Nephron progenitor cell (in vitro differentiated cells): ENCODE measurements at regions not wholly inside any gene's neighbourhood (a gene's known extent, or its start where the extent isn't known, plus 50 kb on each side); places are given as distances from the start of the nearest gene placed in this dataset.
A peak's percentile ranks its signal among the peaks of the same experiment; 100 is the strongest.

Experiments used
- DNase-seq: peaks from one replicate; pipeline ENCODE4 v3.0.0; 2021
- H3K27ac Mint-ChIP-seq: 2 replicates; pipeline ENCODE4 v1.8.0; 2021; ENCODE audit warnings: mild to moderate bottlenecking, moderate library complexity, mixed read lengths
- H3K27me3 Mint-ChIP-seq: 2 replicates; pipeline ENCODE4 v1.8.0; 2021; ENCODE audit warnings: mild to moderate bottlenecking, low read depth, mixed read lengths; ENCODE audit not compliant: poor library complexity
- H3K36me3 Mint-ChIP-seq: 2 replicates; pipeline ENCODE4 v1.8.0; 2021; ENCODE audit warnings: low read depth, mixed read lengths
- H3K4me1 Mint-ChIP-seq: 2 replicates; pipeline ENCODE4 v1.8.0; 2021; ENCODE audit warnings: mixed read lengths
- H3K4me3 Mint-ChIP-seq: 2 replicates; pipeline ENCODE4 v1.8.0; 2021; ENCODE audit warnings: mild to moderate bottlenecking, moderate library complexity, mixed read lengths
- H3K9me3 Mint-ChIP-seq: 2 replicates; pipeline ENCODE4 v1.8.0; 2021; ENCODE audit warnings: mild to moderate bottlenecking, moderate library complexity, mixed read lengths
- TF ChIP-seq, protein P1 (sequence below): fragments of 200-600 bp; sonication (generic); IDR thresholded peaks from 2 replicates; pipeline ENCODE4 v1.5.0; 2021; ENCODE audit warnings: antibody characterized with exemption

- DNase-seq = no peak
- H3K4me1 Mint-ChIP-seq = no peaks in the 10 kb centered on the region
Observed at GRCh38 chr4:125703443-125703842, 388.7 kb downstream of the FAT4 start.

GRCh38 chr4:125704726-125705125, 390.0 kb downstream of the FAT4 start:
- Mint-ChIP-seq H3K36me3 (no peaks in the 10 kb centered on the region), H3K4me3 (no peak overlapping the region), H3K27me3 (peaks cover 2% of the 10 kb centered on the region), H3K4me1 (no peaks in the 10 kb centered on the region), H3K9me3 (no peaks in the 10 kb centered on the region), H3K27ac (no peak overlapping the region)
- no peak for DNase-seq
- TF ChIP-seq, protein P1, sequence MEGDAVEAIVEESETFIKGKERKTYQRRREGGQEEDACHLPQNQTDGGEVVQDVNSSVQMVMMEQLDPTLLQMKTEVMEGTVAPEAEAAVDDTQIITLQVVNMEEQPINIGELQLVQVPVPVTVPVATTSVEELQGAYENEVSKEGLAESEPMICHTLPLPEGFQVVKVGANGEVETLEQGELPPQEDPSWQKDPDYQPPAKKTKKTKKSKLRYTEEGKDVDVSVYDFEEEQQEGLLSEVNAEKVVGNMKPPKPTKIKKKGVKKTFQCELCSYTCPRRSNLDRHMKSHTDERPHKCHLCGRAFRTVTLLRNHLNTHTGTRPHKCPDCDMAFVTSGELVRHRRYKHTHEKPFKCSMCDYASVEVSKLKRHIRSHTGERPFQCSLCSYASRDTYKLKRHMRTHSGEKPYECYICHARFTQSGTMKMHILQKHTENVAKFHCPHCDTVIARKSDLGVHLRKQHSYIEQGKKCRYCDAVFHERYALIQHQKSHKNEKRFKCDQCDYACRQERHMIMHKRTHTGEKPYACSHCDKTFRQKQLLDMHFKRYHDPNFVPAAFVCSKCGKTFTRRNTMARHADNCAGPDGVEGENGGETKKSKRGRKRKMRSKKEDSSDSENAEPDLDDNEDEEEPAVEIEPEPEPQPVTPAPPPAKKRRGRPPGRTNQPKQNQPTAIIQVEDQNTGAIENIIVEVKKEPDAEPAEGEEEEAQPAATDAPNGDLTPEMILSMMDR = no peak

More at GRCh38 chr4:125703443-125703842, 388.7 kb downstream of the FAT4 start:
- H3K27me3 Mint-ChIP-seq = peaks cover 7% of the 10 kb centered on the region
- TF ChIP-seq, protein P1 = no peak
- no peaks in the 10 kb centered on the region for H3K36me3 Mint-ChIP-seq
- peaks cover 2% of the 10 kb centered on the region for H3K9me3 Mint-ChIP-seq
- H3K4me3 Mint-ChIP-seq = no peak overlapping the region
- peak overlapping the region; percentile 7 for H3K27ac Mint-ChIP-seq

DNA sequence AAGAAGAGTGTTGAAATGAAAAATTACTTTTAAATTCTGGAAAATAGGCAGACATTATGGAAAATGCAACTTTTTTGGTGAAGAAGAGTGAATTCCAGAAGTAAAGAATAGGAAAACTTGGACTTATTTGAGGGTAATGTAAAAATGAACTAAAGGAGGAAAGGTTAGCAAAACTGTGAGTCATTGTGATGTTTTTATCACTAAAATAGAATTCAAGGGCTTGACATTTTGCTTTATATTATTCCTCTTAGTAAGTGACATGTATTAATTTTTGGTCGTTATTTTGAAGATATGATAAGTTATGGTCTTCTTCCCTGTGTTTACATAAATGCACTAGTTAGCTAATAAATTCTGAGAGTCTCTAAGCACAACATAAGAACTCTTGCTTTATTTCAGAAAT, 390.9 kb downstream of the FAT4 start:
- peaks cover 2% of the 10 kb centered on the region for H3K27me3 Mint-ChIP-seq
- H3K27ac Mint-ChIP-seq = no peak overlapping the region
- peaks cover 5% of the 10 kb centered on the region for H3K4me1 Mint-ChIP-seq
- H3K4me3 Mint-ChIP-seq = no peak overlapping the region
- H3K9me3 Mint-ChIP-seq = no peaks in the 10 kb centered on the region
- H3K36me3 Mint-ChIP-seq = no peaks in the 10 kb centered on the region
- no peak for DNase-seq
- TF ChIP-seq, protein P1 = no peak

GRCh38 chr4:125707397-125707796, 392.6 kb downstream of the FAT4 start:
- no peak overlapping the region for H3K27ac Mint-ChIP-seq
- TF ChIP-seq, protein P1 = no peak
- H3K4me3 Mint-ChIP-seq = no peak overlapping the region

DNA sequence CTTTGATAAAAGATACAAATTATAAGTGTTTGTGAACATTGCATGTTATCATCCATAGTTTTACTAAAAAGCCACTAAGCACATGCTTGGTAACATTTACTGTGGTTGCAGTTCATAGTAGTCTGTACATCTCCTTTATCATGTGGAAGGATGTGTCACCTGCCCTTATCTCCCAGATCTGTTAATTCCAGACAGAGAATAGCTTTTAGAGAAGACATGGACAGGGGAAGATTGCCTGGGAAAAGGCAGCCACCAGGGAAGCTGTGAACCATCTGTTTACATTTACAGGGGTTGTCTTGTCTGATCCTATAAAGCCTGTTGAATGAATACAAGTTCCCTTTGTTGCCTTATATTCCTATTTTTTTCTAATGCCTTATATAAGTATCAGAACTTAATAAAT, 396.0 kb downstream of the FAT4 start:
- Mint-ChIP-seq H3K4me1 (peaks cover 5% of the 10 kb centered on the region), H3K36me3 (no peaks in the 10 kb centered on the region), H3K27ac (no peak overlapping the region), H3K27me3 (peaks cover 2% of the 10 kb centered on the region), H3K4me3 (no peak overlapping the region), H3K9me3 (no peaks in the 10 kb centered on the region)
- DNase-seq = no peak
- TF ChIP-seq, protein P1 = no peak

More at GRCh38 chr4:125707397-125707796, 392.6 kb downstream of the FAT4 start:
- Mint-ChIP-seq H3K27me3 (peaks cover 2% of the 10 kb centered on the region), H3K4me1 (peaks cover 5% of the 10 kb centered on the region), H3K36me3 (no peaks in the 10 kb centered on the region), H3K9me3 (no peaks in the 10 kb centered on the region)
- no peak for DNase-seq

DNA sequence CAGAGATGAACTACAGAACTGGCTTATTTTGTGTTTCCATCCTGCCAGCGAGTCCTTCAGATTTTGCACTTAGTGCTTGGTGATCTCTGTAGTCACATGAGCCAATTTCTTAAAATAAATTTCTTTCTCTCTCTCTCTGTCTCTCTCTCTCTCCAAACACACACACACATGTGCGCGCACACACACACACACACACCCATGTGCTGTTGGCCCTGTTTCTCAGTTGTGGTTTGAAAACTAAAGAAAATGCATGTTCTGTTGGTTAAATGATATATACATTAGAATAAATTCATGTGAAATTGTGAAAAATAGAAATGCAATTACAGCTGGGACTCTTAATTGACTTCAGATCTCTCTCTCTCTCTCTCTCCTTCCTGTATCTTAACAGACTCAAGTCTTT, 399.3 kb downstream of the FAT4 start:
- Mint-ChIP-seq H3K36me3 (no peaks in the 10 kb centered on the region), H3K4me1 (peaks cover 5% of the 10 kb centered on the region), H3K4me3 (no peak overlapping the region), H3K27me3 (no peaks in the 10 kb centered on the region), H3K9me3 (peaks cover 4% of the 10 kb centered on the region), H3K27ac (no peak overlapping the region)
- TF ChIP-seq, protein P1 = no peak
- no peak for DNase-seq
